ENCODE measurements at regions not wholly inside any gene's neighbourhood (a gene's known extent, or its start where the extent isn't known, plus 50 kb on each side); places are given as distances from the start of the nearest gene placed in this dataset.

DNA sequence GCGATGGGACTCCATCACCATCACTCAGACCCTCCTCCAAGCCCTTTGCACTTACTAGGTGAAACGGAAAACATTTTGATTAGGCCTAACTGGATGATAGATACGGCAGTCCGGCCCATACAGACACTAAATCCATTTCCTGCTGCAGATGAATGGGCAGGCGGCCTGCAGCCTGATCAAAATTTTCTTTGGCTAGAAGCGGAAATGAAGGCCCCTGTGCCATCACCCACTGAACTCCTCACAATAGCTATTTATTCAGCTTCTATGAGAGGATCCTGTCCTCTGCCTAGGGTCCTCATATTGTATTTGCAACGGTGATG lies 200.5 kb downstream of the OMA1 start:
- H3K27me3 ChIP-seq (ENCODE audit: insufficient read depth, low read depth), result no peaks in the 10 kb centered on the region
- intact Hi-C loops (cut with micrococcal nuclease; ENCODE audit: unreplicated experiment), result no loop called here
- TF ChIP-seq, protein P1, sequence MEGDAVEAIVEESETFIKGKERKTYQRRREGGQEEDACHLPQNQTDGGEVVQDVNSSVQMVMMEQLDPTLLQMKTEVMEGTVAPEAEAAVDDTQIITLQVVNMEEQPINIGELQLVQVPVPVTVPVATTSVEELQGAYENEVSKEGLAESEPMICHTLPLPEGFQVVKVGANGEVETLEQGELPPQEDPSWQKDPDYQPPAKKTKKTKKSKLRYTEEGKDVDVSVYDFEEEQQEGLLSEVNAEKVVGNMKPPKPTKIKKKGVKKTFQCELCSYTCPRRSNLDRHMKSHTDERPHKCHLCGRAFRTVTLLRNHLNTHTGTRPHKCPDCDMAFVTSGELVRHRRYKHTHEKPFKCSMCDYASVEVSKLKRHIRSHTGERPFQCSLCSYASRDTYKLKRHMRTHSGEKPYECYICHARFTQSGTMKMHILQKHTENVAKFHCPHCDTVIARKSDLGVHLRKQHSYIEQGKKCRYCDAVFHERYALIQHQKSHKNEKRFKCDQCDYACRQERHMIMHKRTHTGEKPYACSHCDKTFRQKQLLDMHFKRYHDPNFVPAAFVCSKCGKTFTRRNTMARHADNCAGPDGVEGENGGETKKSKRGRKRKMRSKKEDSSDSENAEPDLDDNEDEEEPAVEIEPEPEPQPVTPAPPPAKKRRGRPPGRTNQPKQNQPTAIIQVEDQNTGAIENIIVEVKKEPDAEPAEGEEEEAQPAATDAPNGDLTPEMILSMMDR (conservative IDR thresholded peaks at IDR 0.05), result no peak
- TF ChIP-seq EZH2 (IDR thresholded peaks at IDR 0.05; ENCODE audit: low read depth), result no peak

DNA sequence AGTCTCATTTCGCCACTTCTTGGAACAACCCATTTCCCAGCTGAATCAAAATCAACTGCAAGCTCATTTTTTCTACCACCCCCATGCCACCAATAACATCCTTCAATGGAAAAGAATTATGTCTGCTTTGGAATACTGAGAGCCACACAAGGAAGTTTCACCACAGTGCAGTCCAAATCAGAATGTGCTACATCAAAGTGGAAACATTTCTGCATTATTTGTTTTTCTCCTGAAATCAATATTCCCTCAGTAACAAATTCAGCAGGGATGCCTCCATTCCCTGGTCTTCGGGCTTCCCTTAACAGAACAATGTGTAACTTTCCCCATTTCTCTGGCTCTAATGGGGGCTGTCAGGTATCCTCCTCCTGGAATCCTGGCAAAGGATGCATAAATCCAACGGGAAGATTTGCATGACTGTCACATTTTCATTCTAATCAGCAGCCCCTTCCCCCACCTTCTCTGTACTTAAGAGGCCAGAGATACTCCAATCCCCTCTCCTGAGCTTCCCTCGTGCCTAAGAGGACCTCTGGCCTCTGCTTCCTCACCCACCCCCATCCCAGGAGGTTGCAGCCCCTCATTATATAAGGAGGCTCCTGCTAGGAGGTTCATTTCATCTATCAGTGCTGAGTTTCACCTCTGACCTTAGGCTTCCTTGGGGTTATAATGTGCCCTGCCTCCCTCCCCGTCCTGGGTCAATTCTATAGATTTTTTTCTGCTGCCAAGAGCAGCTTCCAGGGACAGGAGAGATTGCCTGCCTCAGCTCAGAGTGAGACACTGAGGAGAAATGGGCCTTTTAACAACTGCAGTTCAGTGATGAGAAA lies 201.1 kb downstream of the OMA1 start:
- Histone ChIP-seq H3K36me3 (ENCODE audit: low read depth) (no peaks in the 10 kb centered on the region), H3K9me3 (ENCODE audit: insufficient read depth, low read depth) (no peaks in the 10 kb centered on the region), H4K20me1 (ENCODE audit: insufficient read depth) (no peaks in the 10 kb centered on the region), H3K27me3 (ENCODE audit: insufficient read depth, low read depth) (peaks cover 5% of the 10 kb centered on the region; the same call in 1 of the 2 replicates), H3K79me2 (ENCODE audit: low read depth) (no peaks in the 10 kb centered on the region), H3K27ac (no peak overlapping the region), H3K4me2 (no peak overlapping the region), H3K4me3 (no peak overlapping the region), H3K4me1 (replicated peaks; ENCODE audit: insufficient read depth) (no peaks in the 10 kb centered on the region), H3K9me2 (ENCODE audit: insufficient read depth) (no peaks in the 10 kb centered on the region), H3F3A (ENCODE audit: insufficient read depth, low read depth) (no peaks in the 10 kb centered on the region), H2AFZ (no peak overlapping the region)
- CTCF ChIA-PET, result no interaction called here
- intact Hi-C loops (cut with micrococcal nuclease; ENCODE audit: unreplicated experiment), result no loop called here
- POLR2A ChIA-PET (ENCODE audit: unreplicated experiment), result no interaction called here
- BruUV-seq (replicated peaks), result no TSS peak
- TF ChIP-seq, protein P1 (conservative IDR thresholded peaks at IDR 0.05), result no peak
- TF ChIP-seq EZH2 (IDR thresholded peaks at IDR 0.05; ENCODE audit: low read depth), result no peak
- no peak for DNase-seq

More for the DNA sequence above, 200.5 kb downstream of the OMA1 start:
- CTCF ChIA-PET, result no interaction called here
- Histone ChIP-seq H3K4me3 (no peak overlapping the region), H2AFZ (no peak overlapping the region), H3K4me2 (no peak overlapping the region), H4K20me1 (ENCODE audit: insufficient read depth) (no peaks in the 10 kb centered on the region), H3K79me2 (ENCODE audit: low read depth) (no peaks in the 10 kb centered on the region), H3K36me3 (ENCODE audit: low read depth) (no peaks in the 10 kb centered on the region), H3K9me3 (ENCODE audit: insufficient read depth, low read depth) (no peaks in the 10 kb centered on the region), H3K27ac (no peak overlapping the region), H3K9me2 (ENCODE audit: insufficient read depth) (no peaks in the 10 kb centered on the region), H3K4me1 (replicated peaks; ENCODE audit: insufficient read depth) (no peaks in the 10 kb centered on the region), H3F3A (ENCODE audit: insufficient read depth, low read depth) (no peaks in the 10 kb centered on the region)
- BruUV-seq (replicated peaks), result no TSS peak
- DNase-seq, result no peak
- POLR2A ChIA-PET (ENCODE audit: unreplicated experiment), result no interaction called here

DNA sequence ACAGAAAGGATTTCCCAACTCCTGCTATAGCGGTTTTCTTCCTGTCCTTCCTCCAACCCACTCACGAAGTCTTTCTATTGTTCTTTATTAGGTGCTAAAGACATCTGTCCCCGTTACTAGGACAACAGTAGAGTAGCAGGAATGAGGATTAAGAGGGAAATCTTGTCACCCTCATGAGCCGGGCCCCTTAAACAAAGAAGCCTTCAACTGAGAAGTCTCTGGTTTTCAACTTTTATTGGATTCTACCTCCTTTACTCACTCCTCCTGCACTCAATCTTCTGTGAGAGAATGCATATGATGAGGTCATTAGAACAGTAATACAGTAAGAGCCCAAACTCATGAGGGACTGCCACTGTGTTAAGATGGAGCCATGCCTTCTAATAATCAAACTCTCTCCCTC lies 206.3 kb downstream of the OMA1 start:
- Histone ChIP-seq H4K20me1 (ENCODE audit: insufficient read depth) (no peaks in the 10 kb centered on the region), H3K79me2 (ENCODE audit: low read depth) (no peaks in the 10 kb centered on the region), H3F3A (ENCODE audit: insufficient read depth, low read depth) (no peaks in the 10 kb centered on the region), H3K4me2 (no peak overlapping the region), H3K36me3 (ENCODE audit: low read depth) (no peaks in the 10 kb centered on the region), H2AFZ (no peak overlapping the region), H3K9me2 (ENCODE audit: insufficient read depth) (no peaks in the 10 kb centered on the region), H3K4me1 (replicated peaks; ENCODE audit: insufficient read depth) (no peaks in the 10 kb centered on the region), H3K4me3 (no peak overlapping the region), H3K27me3 (ENCODE audit: insufficient read depth, low read depth) (peaks cover 9% of the 10 kb centered on the region; the same call in 1 of the 2 replicates), H3K9me3 (ENCODE audit: insufficient read depth, low read depth) (no peaks in the 10 kb centered on the region), H3K27ac (no peak overlapping the region)
- intact Hi-C loops (cut with micrococcal nuclease; ENCODE audit: unreplicated experiment), result no loop called here
- DNase-seq, result no peak
- ChIA-PET CTCF (no interaction called here), POLR2A (ENCODE audit: unreplicated experiment) (no interaction called here)
- TF ChIP-seq, protein P1 (conservative IDR thresholded peaks at IDR 0.05), result no peak
- no TSS peak for BruUV-seq (replicated peaks)

Measured in PC-9 (cell line).